ENCODE measurements at regions not wholly inside any gene's neighbourhood (a gene's known extent, or its start where the extent isn't known, plus 50 kb on each side); places are given as distances from the start of the nearest gene placed in this dataset.

GRCh38 chr5:118366429-118366828, 621.9 kb downstream of the DTWD2 start:
- Histone ChIP-seq H3K4me1 (ENCODE audit: insufficient read depth, low read length) (no peaks in the 10 kb centered on the region), H4K5ac (ENCODE audit: insufficient read length, low read depth, low read length) (no peak overlapping the region), H2AFZ (ENCODE audit: low read length) (no peak overlapping the region), H3K27ac (ENCODE audit: insufficient read length, low read depth, low read length) (no peak overlapping the region), H3K79me2 (ENCODE audit: insufficient read depth, low read length) (no peaks in the 10 kb centered on the region), H3K18ac (ENCODE audit: insufficient read length, low read depth, low read length) (no peak overlapping the region), H4K20me1 (ENCODE audit: control insufficient read depth, insufficient read depth, insufficient read length) (no peaks in the 10 kb centered on the region), H2BK5ac (ENCODE audit: insufficient read length, low read length) (no peak overlapping the region), H3K9ac (ENCODE audit: extremely low read depth, insufficient read length, low read length) (no peak overlapping the region), H4K91ac (ENCODE audit: insufficient read length, low read depth, low read length) (no peak overlapping the region), H2BK20ac (ENCODE audit: low read depth, low read length, poor library complexity, severe bottlenecking) (no peak overlapping the region), H3K27me3 (ENCODE audit: insufficient read depth, low read length) (no peaks in the 10 kb centered on the region), H3K23ac (ENCODE audit: insufficient read length, low read depth, low read length) (no peak overlapping the region), H2BK15ac (ENCODE audit: low read depth, low read length) (no peak overlapping the region), H2AK5ac (ENCODE audit: insufficient read length, low read length) (no peak overlapping the region), H4K8ac (replicated peaks; ENCODE audit: insufficient read length, low read depth, low read length) (no peak overlapping the region), H3T11ph (ENCODE audit: low read length) (no peak overlapping the region), H3K4me2 (ENCODE audit: insufficient read depth, insufficient read length, low read length) (no peak overlapping the region), H3K79me1 (ENCODE audit: insufficient read depth, low read depth, low read length, poor library complexity, severe bottlenecking) (no peaks in the 10 kb centered on the region), H3K23me2 (ENCODE audit: insufficient read length, low read depth, low read length, poor library complexity, severe bottlenecking) (no peaks in the 10 kb centered on the region), H3K4ac (ENCODE audit: low read depth, low read length) (no peak overlapping the region), H3K9me3 (ENCODE audit: control insufficient read depth, low read depth, low read length) (no peaks in the 10 kb centered on the region), H2BK12ac (ENCODE audit: insufficient read length, low read depth, low read length) (no peak overlapping the region), H2BK120ac (ENCODE audit: low read depth, low read length, poor library complexity, severe bottlenecking) (no peak overlapping the region), H3K56ac (ENCODE audit: insufficient read length, low read depth, low read length) (no peak overlapping the region), H3K14ac (ENCODE audit: insufficient read depth, low read length) (no peak overlapping the region)
- no peak for DNase-seq
- TF ChIP-seq, protein P1, sequence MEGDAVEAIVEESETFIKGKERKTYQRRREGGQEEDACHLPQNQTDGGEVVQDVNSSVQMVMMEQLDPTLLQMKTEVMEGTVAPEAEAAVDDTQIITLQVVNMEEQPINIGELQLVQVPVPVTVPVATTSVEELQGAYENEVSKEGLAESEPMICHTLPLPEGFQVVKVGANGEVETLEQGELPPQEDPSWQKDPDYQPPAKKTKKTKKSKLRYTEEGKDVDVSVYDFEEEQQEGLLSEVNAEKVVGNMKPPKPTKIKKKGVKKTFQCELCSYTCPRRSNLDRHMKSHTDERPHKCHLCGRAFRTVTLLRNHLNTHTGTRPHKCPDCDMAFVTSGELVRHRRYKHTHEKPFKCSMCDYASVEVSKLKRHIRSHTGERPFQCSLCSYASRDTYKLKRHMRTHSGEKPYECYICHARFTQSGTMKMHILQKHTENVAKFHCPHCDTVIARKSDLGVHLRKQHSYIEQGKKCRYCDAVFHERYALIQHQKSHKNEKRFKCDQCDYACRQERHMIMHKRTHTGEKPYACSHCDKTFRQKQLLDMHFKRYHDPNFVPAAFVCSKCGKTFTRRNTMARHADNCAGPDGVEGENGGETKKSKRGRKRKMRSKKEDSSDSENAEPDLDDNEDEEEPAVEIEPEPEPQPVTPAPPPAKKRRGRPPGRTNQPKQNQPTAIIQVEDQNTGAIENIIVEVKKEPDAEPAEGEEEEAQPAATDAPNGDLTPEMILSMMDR (conservative IDR thresholded peaks at IDR 0.05): no peak
- Mint-ChIP-seq H3K9me3 (no peaks in the 10 kb centered on the region; a peak in 1 of 5 replicates), H3K27ac (no peak overlapping the region), H3K4me1 (no peaks in the 10 kb centered on the region), H3K4me3 (no peak overlapping the region), H3K27me3 (ENCODE audit: low read depth) (no peaks in the 10 kb centered on the region), H3K36me3 (ENCODE audit: insufficient read depth in 1 of 3, low read depth in 3 of 3) (no peaks in the 10 kb centered on the region)
- WGBS (ENCODE audit: extremely low coverage, insufficient read length, low lambda C conversion rate): no CpG with 5 or more reads among the region's 3 CpGs
